KOPT-K1 (cell line): ENCODE measurements at regions not wholly inside any gene's neighbourhood (a gene's known extent, or its start where the extent isn't known, plus 50 kb on each side); places are given as distances from the start of the nearest gene placed in this dataset.

Experiments
- H3K27ac ChIP-seq: fragments of 200-600 bp; sonication (generic); 2 replicates; pipeline ENCODE4 v1.5.1; 2016; ENCODE audit warnings: antibody characterized with exemption, mild to moderate bottlenecking, low read depth, low read length; ENCODE audit not compliant: poor library complexity, severe bottlenecking
- H3K36me3 ChIP-seq: fragments of 200-600 bp; sonication (generic); 2 replicates; pipeline ENCODE4 v1.5.1; 2017; ENCODE audit warnings: antibody characterized with exemption, mild to moderate bottlenecking, low read length, moderate library complexity; ENCODE audit not compliant: insufficient read depth
- H3K9me3 ChIP-seq: fragments of 200-600 bp; sonication (generic); 2 replicates; pipeline ENCODE4 v1.5.1; 2017; ENCODE audit warnings: antibody characterized with exemption, low read length, mild to moderate bottlenecking; ENCODE audit not compliant: insufficient read depth, poor library complexity, severe bottlenecking

DNA sequence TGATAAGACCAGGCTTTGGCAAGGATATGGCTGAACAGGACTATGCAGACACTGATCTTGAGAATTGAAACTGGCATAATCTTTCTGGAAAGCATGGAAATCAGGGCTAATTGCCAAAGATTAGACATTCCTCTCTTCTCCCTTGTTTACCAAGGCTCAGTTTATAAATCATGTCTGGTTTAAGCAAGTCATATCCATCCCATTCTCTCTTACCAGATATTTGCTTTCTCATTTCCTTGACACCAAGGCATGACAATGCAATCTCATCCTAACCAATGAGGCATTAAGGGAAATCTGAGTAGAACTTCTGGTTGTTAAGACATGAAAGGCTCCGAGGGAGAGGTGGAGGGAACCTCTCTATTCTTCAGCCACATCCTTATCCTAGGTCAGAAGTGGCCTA lies 110.3 kb upstream of the CEP85L start:
- no peaks in the 10 kb centered on the region for H3K9me3 ChIP-seq
- H3K27ac ChIP-seq: no peak overlapping the region
- H3K36me3 ChIP-seq: no peaks in the 10 kb centered on the region

DNA sequence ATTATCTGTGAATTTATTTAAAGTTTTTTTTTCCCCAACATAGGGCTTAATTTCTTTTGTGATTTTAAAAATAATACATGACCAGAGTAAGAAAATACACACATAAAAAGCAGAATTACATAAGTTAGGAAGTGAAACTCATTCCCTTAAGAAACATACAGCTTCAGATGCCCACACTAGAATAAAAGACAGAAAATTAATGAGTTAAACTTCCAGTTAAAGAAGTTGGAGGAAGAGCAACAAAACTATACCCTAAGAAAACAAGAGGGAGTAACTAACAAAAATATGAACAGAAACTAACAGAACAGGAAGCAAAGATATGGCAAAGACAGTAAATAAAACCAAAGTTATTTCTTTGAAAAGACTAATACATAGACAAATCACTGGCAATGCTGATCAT lies 107.6 kb upstream of the CEP85L start:
- Histone ChIP-seq H3K9me3 (no peaks in the 10 kb centered on the region), H3K36me3 (no peaks in the 10 kb centered on the region), H3K27ac (no peak overlapping the region)

GRCh38 chr6:118755941-118756646 lies 104.7 kb upstream of the CEP85L start:
- no peaks in the 10 kb centered on the region for H3K9me3 ChIP-seq
- H3K27ac ChIP-seq: no peak overlapping the region
- H3K36me3 ChIP-seq: no peaks in the 10 kb centered on the region

DNA sequence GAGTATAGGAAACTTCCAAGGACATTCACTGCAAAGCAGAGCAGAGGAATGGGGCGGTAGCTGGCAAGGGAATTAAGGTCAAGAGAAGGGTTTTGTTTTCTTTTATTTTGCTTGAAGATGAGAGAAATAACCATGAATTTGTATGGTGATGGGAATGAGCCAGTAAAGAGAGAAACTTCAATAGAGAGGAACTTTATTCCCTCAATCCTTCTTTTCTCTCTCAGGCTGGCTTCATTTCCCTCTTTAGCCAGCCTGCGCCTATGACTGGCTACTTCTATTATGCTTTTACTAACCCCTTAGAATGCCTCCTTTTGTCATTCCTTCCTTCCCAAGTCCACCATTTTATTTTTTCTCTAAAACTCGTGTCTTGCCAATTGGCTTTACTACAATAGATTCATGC lies 101.4 kb upstream of the CEP85L start:
- Histone ChIP-seq H3K36me3 (no peaks in the 10 kb centered on the region), H3K27ac (no peak overlapping the region), H3K9me3 (no peaks in the 10 kb centered on the region)

DNA sequence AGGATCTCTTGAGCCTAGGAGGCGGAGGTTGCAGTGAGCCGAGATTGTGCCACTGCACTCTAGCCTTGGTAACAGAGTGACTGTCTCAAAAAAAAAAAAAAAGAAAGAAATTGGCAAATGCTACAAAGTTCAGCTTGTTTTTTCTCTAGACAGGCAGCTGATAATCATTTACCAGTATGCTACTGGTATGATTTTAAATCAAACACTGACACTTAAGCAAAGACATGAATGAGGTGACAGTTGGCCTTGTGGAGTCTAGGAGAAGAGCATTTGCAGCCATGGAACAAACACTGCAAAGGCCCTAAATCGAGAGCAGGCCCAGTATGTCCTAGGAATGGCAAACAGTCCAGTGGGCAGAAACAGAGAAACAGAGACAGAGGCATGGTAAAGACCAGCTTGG lies 99.7 kb upstream of the CEP85L start:
- H3K27ac ChIP-seq: no peak overlapping the region
- H3K36me3 ChIP-seq: no peaks in the 10 kb centered on the region
- no peaks in the 10 kb centered on the region for H3K9me3 ChIP-seq

- no peaks in the 10 kb centered on the region for H3K9me3 ChIP-seq
- no peaks in the 10 kb centered on the region for H3K36me3 ChIP-seq
- H3K27ac ChIP-seq: no peak overlapping the region
These were observed 98.8 kb upstream of the CEP85L start for GRCh38 chr6:118750143-118750542.

DNA sequence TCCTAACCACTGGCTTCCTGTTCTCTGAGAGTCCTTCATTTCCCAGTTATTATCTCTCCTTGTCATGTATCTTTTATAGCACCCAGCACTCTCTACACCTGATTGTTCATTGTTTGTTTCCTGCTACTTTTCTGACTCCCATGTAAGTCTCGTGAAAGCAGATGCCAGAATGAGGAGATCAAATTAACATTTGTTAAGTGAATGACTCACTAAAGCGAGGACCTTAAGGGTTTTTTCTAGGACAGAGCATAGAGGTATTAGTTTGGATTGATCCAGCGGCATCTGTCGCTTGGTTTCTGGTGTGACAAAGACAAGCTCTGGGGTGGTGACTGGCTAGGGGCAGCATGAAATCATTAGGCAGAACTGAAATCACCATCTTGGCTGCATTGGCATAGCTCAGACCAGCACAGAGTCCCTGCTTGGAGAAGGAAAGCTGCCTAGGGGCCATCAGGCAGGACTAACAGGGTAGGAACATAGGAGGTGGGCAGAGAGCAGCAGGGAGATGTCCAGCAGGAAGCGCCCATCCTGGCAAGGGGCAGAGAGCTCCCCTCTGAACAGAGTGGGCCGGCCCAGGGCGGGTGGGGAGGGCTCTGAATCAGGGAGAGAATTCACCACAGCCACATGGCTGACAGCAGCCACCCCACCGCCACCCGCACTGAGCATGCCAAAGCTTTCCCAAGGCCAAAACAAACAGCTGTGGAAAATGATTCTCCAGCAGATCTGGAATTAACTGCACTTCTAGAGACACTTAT lies 97.1 kb upstream of the CEP85L start:
- H3K9me3 ChIP-seq: no peaks in the 10 kb centered on the region
- H3K36me3 ChIP-seq: no peaks in the 10 kb centered on the region
- H3K27ac ChIP-seq: peak overlapping the region; percentile 10

- H3K36me3 ChIP-seq: no peaks in the 10 kb centered on the region
- no peaks in the 10 kb centered on the region for H3K9me3 ChIP-seq
- no peak overlapping the region for H3K27ac ChIP-seq
These were observed 95.4 kb upstream of the CEP85L start for GRCh38 chr6:118746825-118747174.

DNA sequence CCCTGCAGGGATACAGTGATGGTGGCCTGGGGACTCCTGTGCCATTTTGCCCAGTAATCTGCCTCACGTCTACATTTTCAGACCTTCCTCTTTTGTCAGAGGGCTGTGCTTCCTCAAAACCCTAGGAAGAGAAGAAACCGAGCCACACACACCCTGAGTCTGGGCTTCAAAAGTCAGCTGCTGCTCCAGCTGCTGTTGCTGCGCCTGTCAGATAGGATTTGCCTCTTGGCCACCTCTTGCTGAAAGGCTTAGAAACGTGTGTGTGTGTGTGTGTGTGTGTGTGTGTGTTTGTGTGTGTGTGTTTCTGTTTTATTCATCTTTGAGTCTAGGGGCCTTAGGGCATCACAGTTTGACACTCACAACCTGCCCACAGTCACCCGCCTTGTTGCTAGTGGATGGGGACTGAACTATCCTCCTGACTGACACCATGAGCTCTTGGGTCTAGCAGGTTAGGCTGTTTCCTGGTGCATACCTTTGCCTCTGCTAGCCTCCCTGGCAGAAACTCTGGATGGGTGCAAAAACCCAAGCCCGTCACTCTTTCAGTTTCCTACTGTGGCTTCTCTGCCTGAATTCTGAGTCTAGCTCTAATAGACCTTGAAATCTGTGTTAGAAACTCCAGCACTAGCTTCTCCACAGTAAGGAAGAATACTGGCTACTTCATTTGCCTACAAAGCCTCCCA lies 94.9 kb upstream of the CEP85L start:
- Histone ChIP-seq H3K9me3 (no peaks in the 10 kb centered on the region), H3K27ac (no peak overlapping the region), H3K36me3 (no peaks in the 10 kb centered on the region)

DNA sequence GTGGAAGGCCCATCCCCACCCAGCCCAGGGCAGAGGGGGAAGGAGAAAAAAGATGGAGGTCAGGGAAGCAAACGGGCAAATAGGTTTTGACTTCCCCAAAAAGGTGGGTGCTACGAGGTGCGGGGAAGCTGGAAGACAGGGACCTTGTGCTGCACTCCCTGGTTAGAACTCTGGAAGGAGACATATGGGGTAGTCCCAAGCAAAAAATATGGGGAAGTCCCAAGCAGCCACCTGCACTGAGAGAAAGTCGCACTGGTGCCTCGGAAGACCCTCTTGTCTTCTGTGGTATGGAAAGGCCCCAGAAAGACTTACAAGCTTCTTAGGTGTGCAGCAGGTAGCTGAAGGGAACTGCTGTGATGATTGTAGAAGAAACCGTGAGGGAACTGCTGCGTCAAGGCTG lies 93.8 kb upstream of the CEP85L start:
- no peaks in the 10 kb centered on the region for H3K9me3 ChIP-seq
- H3K36me3 ChIP-seq: no peaks in the 10 kb centered on the region
- H3K27ac ChIP-seq: no peak overlapping the region

GRCh38 chr6:118744261-118744941 lies 93.0 kb upstream of the CEP85L start:
- no peaks in the 10 kb centered on the region for H3K36me3 ChIP-seq
- no peaks in the 10 kb centered on the region for H3K9me3 ChIP-seq
- no peak overlapping the region for H3K27ac ChIP-seq

DNA sequence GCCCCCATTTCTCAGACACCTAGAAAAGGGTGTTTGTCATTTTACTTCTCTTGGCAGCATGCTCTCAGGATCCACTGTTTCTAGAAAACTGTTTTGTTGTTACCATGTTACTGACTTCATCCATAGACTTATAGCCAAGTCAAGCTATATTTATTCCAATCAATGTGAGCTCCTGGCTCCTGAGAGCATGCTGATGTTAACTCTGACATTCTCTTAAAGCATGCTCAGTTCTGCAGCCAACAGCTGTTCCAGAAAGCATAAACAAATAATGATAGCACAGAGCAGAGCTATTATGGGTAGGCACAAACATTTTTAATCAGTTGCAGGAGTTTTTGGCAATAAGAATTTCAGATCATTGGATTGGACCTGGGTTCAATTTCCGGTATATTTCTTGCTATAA lies 92.4 kb upstream of the CEP85L start:
- no peaks in the 10 kb centered on the region for H3K9me3 ChIP-seq
- no peaks in the 10 kb centered on the region for H3K36me3 ChIP-seq
- H3K27ac ChIP-seq: no peak overlapping the region

GRCh38 chr6:118740372-118740771 lies 89.0 kb upstream of the CEP85L start:
- Histone ChIP-seq H3K9me3 (no peaks in the 10 kb centered on the region), H3K27ac (no peak overlapping the region)

GRCh38 chr6:118739696-118740353 lies 88.4 kb upstream of the CEP85L start:
- H3K9me3 ChIP-seq: no peaks in the 10 kb centered on the region
- no peaks in the 10 kb centered on the region for H3K36me3 ChIP-seq
- no peak overlapping the region for H3K27ac ChIP-seq

More at GRCh38 chr6:118740372-118740771, 89.0 kb upstream of the CEP85L start:
- no peaks in the 10 kb centered on the region for H3K36me3 ChIP-seq

- no peaks in the 10 kb centered on the region for H3K9me3 ChIP-seq
- H3K36me3 ChIP-seq: no peaks in the 10 kb centered on the region
- no peak overlapping the region for H3K27ac ChIP-seq
These were observed 85.0 kb upstream of the CEP85L start for GRCh38 chr6:118736440-118736839.
